SK-N-MC (cell line): ENCODE measurements at regions not wholly inside any gene's neighbourhood (a gene's known extent, or its start where the extent isn't known, plus 50 kb on each side); places are given as distances from the start of the nearest gene placed in this dataset.
"Not testable (repeated sequence)": the region's sequence is repeated elsewhere in the genome, so short reads cannot be mapped to it uniquely, and the experiment has no call there.

Experiments
- DNase-seq: peaks from one replicate; pipeline ENCODE4 v3.0.0-alpha.2; 2011; ENCODE audit warnings: low read depth, low spot score
- H3K27ac ChIP-seq: fragments of 200-600 bp; sonication (generic); 2 replicates; pipeline ENCODE4 v1.5.1; 2016; ENCODE audit warnings: mixed run types
- H3K36me3 ChIP-seq: fragments of 200-600 bp; sonication (generic); 2 replicates; pipeline ENCODE4 v1.6.1; 2017; ENCODE audit warnings: antibody characterized with exemption, low read length, mixed read lengths; ENCODE audit not compliant: insufficient read depth
- H3K4me3 ChIP-seq: fragments of 200-600 bp; sonication (generic); 2 replicates; pipeline ENCODE4 v1.5.1; 2016
- H3K9ac ChIP-seq: fragments of 200-600 bp; sonication (generic); 2 replicates; pipeline ENCODE4 v1.8.0; 2017; ENCODE audit warnings: mixed run types, mixed read lengths; ENCODE audit not compliant: insufficient read length
- H3K9me3 ChIP-seq: fragments of 200-600 bp; sonication (generic); 2 replicates; pipeline ENCODE4 v1.6.1; 2017; ENCODE audit warnings: low read depth, mild to moderate bottlenecking, antibody characterized with exemption, low read length, moderate library complexity, mixed read lengths
- EZH2 ChIP-seq: fragments of 200-600 bp; sonication (generic); IDR thresholded peaks from one replicate; pipeline ENCODE4 v1.6.1; 2017; ENCODE audit warnings: antibody characterized with exemption
- FOXP2 ChIP-seq: optimal IDR thresholded peaks from 2 replicates; pipeline ENCODE3; 2011; ENCODE audit warnings: mild to moderate bottlenecking, moderate library complexity; ENCODE audit not compliant: insufficient read depth; ENCODE audit errors: extremely low read length, control extremely low read depth
- POLR2AphosphoS5 ChIP-seq: IDR thresholded peaks from 2 replicates; pipeline ENCODE4 v1.6.1; 2012; ENCODE audit warnings: mild to moderate bottlenecking, low read depth, low read length, borderline replicate concordance

DNA sequence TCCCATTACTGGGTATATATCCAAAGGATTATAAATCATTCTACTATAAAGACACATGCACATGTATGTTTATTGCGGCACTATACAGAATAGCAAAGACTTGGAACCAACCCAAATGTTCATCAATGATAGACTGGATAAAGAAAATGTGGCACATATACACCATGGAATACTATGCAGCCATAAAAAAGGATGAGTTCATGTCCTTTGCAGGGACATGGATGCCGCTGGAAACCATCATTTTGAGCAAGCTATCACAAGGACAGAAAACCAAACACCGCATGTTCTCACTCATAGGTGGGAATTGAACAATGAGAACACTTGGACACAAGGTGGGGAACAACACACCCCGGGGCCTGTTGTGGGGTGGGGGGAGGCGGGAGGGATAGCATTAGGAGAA lies 57.0 kb upstream of the NEUROD1 start:
- not testable (repeated sequence) for H3K9me3 ChIP-seq, DNase-seq, H3K9ac ChIP-seq, H3K4me3 ChIP-seq, H3K27ac ChIP-seq, H3K36me3 ChIP-seq

GRCh38 chr2:181738074-181738473 lies 57.8 kb upstream of the NEUROD1 start:
- H3K4me3 ChIP-seq: no peak overlapping the region
- H3K27ac ChIP-seq: no peak overlapping the region
- H3K9ac ChIP-seq: no peak overlapping the region
- H3K9me3 ChIP-seq: no peaks in the 10 kb centered on the region
- no peak for DNase-seq
- TF ChIP-seq EZH2: no peak
- no peak for TF ChIP-seq FOXP2
- TF ChIP-seq POLR2AphosphoS5: no peak
- no peaks in the 10 kb centered on the region for H3K36me3 ChIP-seq

DNA sequence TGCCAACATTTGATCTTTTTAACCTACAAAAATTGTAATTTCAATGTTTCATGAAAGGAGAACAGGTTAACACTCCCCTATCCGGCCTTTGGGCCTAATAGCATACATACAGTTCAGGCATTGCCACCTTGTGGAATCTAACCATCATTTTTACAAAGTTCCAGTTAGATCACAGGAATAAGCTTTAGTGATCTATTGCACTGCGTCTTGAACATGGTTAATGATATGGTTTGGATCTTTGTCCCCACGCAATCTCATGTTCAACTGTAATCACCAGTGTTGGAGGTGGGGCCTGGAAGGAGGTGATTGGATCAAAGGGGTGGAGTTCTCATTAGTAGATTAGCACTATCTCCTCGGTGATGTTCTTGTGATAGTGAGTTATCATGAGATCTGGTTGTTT lies 58.2 kb upstream of the NEUROD1 start:
- Histone ChIP-seq H3K9ac (no peak overlapping the region), H3K4me3 (no peak overlapping the region), H3K9me3 (no peaks in the 10 kb centered on the region), H3K36me3 (no peaks in the 10 kb centered on the region), H3K27ac (no peak overlapping the region)
- TF ChIP-seq EZH2 (no peak), FOXP2 (no peak), POLR2AphosphoS5 (no peak)
- no peak for DNase-seq

DNA sequence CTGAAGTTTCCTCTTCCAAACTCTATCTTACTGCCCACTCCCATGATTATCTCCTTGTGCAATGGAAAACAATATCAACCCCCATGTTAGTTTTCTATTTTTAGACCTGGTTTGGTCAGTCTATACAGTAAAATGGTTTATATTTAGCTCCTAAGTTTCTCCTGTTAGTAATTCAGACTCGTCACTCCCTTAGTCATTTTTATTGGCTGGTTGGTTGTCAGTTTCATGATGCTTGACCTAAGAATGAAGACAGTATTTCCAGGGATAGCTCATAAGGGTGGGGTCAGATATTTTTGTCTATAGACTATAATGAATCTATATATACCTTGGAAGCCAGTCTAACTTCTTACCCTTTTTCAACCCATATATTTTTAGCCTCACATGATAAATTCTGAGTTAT lies 61.4 kb upstream of the NEUROD1 start:
- no peak overlapping the region for H3K4me3 ChIP-seq
- H3K9ac ChIP-seq: no peak overlapping the region
- H3K9me3 ChIP-seq: no peaks in the 10 kb centered on the region; the same call in 1 of the 2 replicates
- no peak overlapping the region for H3K27ac ChIP-seq
- DNase-seq: no peak
- H3K36me3 ChIP-seq: no peaks in the 10 kb centered on the region
- no peak for TF ChIP-seq EZH2
- no peak for TF ChIP-seq FOXP2
- no peak for TF ChIP-seq POLR2AphosphoS5

GRCh38 chr2:181742361-181742760 lies 62.0 kb upstream of the NEUROD1 start:
- TF ChIP-seq POLR2AphosphoS5 (no peak), EZH2 (no peak), FOXP2 (no peak)
- Histone ChIP-seq H3K27ac (no peak overlapping the region), H3K9ac (no peak overlapping the region), H3K4me3 (no peak overlapping the region), H3K9me3 (no peaks in the 10 kb centered on the region; the same call in 1 of the 2 replicates), H3K36me3 (no peaks in the 10 kb centered on the region)
- DNase-seq: no peak

GRCh38 chr2:181742922-181743722 lies 62.8 kb upstream of the NEUROD1 start:
- Histone ChIP-seq H3K27ac (no peak overlapping the region), H3K4me3 (no peak overlapping the region)
- no peak for DNase-seq

DNA sequence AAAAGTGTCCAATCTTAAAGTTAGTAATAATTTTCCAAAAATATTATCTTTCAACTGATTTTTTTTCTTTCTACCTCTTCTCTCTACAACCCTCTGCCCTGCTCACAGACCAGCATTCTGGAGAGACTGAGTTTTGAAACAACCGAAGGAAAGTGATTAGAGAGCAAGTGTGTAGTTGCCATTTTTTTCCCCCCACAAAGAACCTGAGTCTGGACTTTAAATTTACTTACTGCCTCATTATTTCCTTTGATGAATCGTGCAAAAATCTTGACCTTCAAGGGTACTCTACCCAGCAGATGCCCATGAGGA lies 63.4 kb upstream of the NEUROD1 start:
- H3K9me3 ChIP-seq: peaks cover 7% of the 10 kb centered on the region; the same call in 1 of the 2 replicates
- H3K9ac ChIP-seq: no peak overlapping the region
- no peak for TF ChIP-seq FOXP2
- TF ChIP-seq EZH2: no peak
- TF ChIP-seq POLR2AphosphoS5: no peak
- DNase-seq: no peak
- H3K4me3 ChIP-seq: no peak overlapping the region
- no peaks in the 10 kb centered on the region for H3K36me3 ChIP-seq
- no peak overlapping the region for H3K27ac ChIP-seq

More at GRCh38 chr2:181742922-181743722, 62.8 kb upstream of the NEUROD1 start:
- Histone ChIP-seq H3K9me3 (peaks cover 7% of the 10 kb centered on the region; the same call in 1 of the 2 replicates), H3K9ac (no peak overlapping the region), H3K36me3 (no peaks in the 10 kb centered on the region)
- TF ChIP-seq FOXP2 (no peak), POLR2AphosphoS5 (no peak)

- H3K27ac ChIP-seq: peak overlapping the region; percentile 43; the same call in 1 of the 2 replicates
- no peaks in the 10 kb centered on the region for H3K36me3 ChIP-seq
- TF ChIP-seq FOXP2 (no peak), POLR2AphosphoS5 (peak; percentile 66; the same call in 1 of the 2 replicates)
- peak; percentile 84 for DNase-seq
- no peak overlapping the region for H3K4me3 ChIP-seq
- H3K9me3 ChIP-seq: peaks cover 7% of the 10 kb centered on the region; the same call in 1 of the 2 replicates
- H3K9ac ChIP-seq: no peak overlapping the region
These were observed 65.7 kb upstream of the NEUROD1 start for GRCh38 chr2:181745796-181746540.
